ENCODE measurements at regions not wholly inside any gene's neighbourhood (a gene's known extent, or its start where the extent isn't known, plus 50 kb on each side); places are given as distances from the start of the nearest gene placed in this dataset.

DNA sequence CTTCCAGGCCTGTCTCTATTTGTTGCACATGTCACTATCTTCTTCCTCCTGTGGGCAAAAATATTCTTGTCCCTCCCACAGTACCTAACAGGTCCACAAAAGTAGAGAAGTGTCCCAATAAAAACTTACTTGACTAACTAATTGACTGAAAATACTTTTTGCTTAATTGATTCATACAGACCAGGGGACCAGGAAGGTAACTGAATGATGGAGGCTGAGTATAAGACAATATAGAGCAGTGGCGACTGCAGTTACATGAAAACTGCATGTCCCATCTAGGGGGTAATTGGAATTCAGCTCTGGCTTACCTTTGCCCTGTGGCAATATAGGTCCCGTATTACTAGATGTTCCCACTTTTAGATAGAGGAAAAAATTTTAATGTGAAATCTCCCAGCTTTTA is 112.9 kb upstream of the CREB1 start:
- TF ChIP-seq, protein P1, sequence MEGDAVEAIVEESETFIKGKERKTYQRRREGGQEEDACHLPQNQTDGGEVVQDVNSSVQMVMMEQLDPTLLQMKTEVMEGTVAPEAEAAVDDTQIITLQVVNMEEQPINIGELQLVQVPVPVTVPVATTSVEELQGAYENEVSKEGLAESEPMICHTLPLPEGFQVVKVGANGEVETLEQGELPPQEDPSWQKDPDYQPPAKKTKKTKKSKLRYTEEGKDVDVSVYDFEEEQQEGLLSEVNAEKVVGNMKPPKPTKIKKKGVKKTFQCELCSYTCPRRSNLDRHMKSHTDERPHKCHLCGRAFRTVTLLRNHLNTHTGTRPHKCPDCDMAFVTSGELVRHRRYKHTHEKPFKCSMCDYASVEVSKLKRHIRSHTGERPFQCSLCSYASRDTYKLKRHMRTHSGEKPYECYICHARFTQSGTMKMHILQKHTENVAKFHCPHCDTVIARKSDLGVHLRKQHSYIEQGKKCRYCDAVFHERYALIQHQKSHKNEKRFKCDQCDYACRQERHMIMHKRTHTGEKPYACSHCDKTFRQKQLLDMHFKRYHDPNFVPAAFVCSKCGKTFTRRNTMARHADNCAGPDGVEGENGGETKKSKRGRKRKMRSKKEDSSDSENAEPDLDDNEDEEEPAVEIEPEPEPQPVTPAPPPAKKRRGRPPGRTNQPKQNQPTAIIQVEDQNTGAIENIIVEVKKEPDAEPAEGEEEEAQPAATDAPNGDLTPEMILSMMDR (IDR thresholded peaks at IDR 0.05; ENCODE audit: control insufficient read depth, insufficient read depth, low read depth, low read length, missing control alignments): no peak
- H3K4me3 ChIP-seq (ENCODE audit: control insufficient read depth, low read depth, low read length): no peak overlapping the region
- no peak for DNase-seq (ENCODE audit: low read depth)

DNA sequence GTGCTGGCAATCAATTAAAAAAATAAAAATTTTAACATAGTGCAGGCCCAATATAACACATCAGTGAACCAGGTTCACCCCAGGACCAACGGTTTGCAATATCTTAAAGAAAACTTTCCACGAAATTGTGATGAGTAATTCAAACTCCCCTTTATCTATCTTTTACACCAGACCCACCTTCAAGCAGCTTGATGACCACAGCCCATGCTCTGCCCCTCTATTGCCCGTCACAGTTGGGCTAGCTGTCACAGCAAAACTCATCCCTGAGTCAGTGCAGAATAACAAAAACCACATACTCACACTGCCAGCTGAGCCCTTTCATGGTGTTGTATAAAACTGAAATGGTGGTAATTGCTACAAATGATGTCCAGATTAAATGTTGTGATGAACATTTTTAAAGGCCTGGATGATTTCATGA is 112.5 kb upstream of the CREB1 start:
- TF ChIP-seq, protein P1 (IDR thresholded peaks at IDR 0.05; ENCODE audit: control insufficient read depth, insufficient read depth, low read depth, low read length, missing control alignments): no peak
- no peak for DNase-seq (ENCODE audit: low read depth)
- H3K4me3 ChIP-seq (ENCODE audit: control insufficient read depth, low read depth, low read length): no peak overlapping the region

DNA sequence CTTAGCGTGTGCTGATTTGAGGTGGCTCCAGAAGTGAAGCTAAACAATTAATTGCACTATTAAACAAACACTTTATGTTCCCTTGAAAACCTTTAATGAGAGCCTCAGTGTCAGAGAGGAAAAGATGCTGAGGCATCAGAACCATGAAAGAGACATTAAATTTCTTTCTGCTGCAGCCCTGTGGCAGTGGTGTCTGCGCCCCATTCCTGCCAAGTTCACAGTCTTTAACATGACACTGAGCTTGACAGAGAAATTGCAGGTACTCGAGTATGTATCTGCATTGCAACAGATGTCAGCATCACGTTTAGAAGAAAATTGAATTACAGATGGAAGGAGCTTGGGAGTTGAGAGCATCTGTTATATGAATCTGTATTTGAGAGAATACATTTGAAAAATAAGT is 111.3 kb upstream of the CREB1 start:
- TF ChIP-seq, protein P1 (IDR thresholded peaks at IDR 0.05; ENCODE audit: control insufficient read depth, insufficient read depth, low read depth, low read length, missing control alignments): no peak
- DNase-seq (ENCODE audit: low read depth): no peak
- H3K4me3 ChIP-seq (ENCODE audit: control insufficient read depth, low read depth, low read length): no peak overlapping the region

DNA sequence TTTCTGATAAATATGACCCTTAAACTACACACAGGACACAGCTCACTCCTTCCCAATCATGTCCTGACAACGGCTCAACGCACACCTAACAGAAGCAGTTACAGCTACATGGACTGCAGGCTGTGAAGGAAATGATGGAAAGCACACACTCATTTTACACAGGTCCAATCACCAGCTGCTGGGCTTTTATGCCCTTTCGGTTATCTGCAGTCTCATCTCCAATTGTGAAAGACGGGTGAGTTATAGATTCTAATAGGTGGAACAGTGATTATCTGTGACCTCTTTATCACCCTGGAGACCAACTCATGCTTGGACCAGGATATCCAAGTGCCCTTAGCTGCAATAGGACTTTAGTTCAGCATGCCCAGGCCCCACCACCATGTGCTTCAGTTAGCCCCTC is 110.4 kb upstream of the CREB1 start:
- TF ChIP-seq, protein P1 (IDR thresholded peaks at IDR 0.05; ENCODE audit: control insufficient read depth, insufficient read depth, low read depth, low read length, missing control alignments): no peak
- no peak overlapping the region for H3K4me3 ChIP-seq (ENCODE audit: control insufficient read depth, low read depth, low read length)
- no peak for DNase-seq (ENCODE audit: low read depth)

DNA sequence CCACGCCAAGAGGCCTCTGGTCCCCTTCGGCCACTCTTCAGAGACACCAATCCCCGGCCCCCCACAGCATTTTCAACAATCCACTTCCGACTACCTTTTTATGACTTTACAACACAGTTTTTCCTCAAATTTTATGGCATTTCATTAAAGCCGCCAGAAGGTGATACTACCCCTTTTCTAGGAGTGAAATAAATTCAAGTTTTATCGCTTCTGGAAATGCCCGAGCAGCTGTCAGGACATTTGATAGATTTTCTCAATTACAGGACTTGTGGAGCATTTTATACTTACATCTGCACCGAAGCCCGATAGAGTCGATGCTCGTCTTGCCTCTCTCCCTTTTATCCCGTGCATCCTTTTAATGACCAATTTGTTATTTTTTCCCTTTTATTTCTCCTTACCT is 108.1 kb upstream of the CREB1 start:
- H3K4me3 ChIP-seq (ENCODE audit: control insufficient read depth, low read depth, low read length): no peak overlapping the region
- TF ChIP-seq, protein P1 (IDR thresholded peaks at IDR 0.05; ENCODE audit: control insufficient read depth, insufficient read depth, low read depth, low read length, missing control alignments): no peak
- no peak for DNase-seq (ENCODE audit: low read depth)

DNA sequence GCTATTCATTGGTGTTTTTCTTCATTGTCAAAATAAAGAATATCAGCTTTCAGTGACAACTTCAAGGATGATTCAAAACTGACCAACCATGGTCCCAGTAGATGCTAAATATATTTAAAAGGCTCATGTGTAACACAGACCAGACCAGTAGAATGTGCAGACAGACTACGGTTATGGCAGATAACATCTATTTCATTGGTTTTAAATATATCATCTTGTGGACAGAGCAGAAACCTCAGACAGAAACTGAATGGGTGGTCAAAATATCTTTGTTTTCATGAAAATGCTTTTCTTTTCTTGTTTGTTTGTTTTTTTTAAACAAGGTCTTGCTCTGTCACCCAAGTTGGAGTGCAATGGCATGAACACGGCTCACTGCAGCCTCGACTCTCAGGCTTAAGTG is 107.4 kb upstream of the CREB1 start:
- H3K4me3 ChIP-seq (ENCODE audit: control insufficient read depth, low read depth, low read length): no peak overlapping the region
- TF ChIP-seq, protein P1 (IDR thresholded peaks at IDR 0.05; ENCODE audit: control insufficient read depth, insufficient read depth, low read depth, low read length, missing control alignments): no peak
- DNase-seq (ENCODE audit: low read depth): no peak

DNA sequence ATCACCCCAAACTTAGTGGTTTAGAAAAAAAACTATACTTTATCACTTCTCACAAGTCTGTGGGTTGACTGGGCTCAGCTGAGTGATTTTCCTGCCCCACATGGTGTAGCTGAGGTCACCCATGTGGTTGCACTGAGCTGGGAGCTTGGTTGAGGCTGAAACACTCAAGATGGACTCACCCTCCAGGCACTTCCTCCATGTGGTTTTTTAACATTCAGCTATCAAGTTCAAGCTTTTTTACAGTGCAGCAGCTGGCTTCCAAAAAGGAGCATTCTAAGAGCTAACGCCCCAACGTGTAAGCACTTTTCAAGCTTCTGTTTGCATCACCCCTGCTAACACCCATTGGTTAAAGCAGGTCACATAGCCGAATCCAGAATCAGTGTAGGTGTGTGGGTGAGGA is 105.9 kb upstream of the CREB1 start:
- TF ChIP-seq, protein P1 (IDR thresholded peaks at IDR 0.05; ENCODE audit: control insufficient read depth, insufficient read depth, low read depth, low read length, missing control alignments): no peak
- DNase-seq (ENCODE audit: low read depth): peak; percentile 83
- no peak overlapping the region for H3K4me3 ChIP-seq (ENCODE audit: control insufficient read depth, low read depth, low read length)

Measured in AG09309 (cell line).